ENCODE measurements at regions not wholly inside any gene's neighbourhood (a gene's known extent, or its start where the extent isn't known, plus 50 kb on each side); places are given as distances from the start of the nearest gene placed in this dataset.
A peak's percentile ranks its signal among the peaks of the same experiment; 100 is the strongest.
"Not testable (repeated sequence)": the region's sequence is repeated elsewhere in the genome, so short reads cannot be mapped to it uniquely, and the experiment has no call there.

DNA sequence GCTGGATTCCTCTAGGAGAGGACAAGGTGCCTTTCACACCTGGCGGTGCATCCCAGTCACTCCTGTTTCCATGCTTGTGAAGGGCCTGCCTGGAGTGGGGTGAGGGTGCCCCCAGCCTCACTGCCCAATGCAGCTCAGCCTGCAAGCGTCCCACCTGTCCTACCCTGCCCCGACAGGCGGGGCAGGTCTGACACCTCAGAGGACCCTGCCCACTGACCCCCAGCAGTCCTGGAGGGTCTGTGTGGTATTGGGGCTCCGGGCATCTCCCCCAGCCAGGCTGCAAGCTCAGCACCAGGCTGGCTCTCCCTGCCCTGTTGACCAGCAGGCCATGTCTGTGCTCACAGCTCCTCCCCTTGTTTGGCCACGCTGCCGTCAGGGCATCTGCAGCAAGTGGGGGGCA lies 194.9 kb downstream of the LIPI start:
- H3K9me3 ChIP-seq; intact Hi-C loops (cut with DNase I); H3K27me3 ChIP-seq: not testable (repeated sequence)

GRCh38 chr21:14013623-14014498 lies 196.9 kb downstream of the LIPI start:
- DNase-seq; H3K27ac ChIP-seq; intact Hi-C loops (cut with DNase I); H3K27me3 ChIP-seq; H3K4me3 ChIP-seq; H3K4me1 ChIP-seq; H3K9me3 ChIP-seq; H3K36me3 ChIP-seq: not testable (repeated sequence)
- 78 to 100% (median 84%) methylated on average over 5 to 18 of the region's 18 CpGs for WGBS, 4 donors
- ATAC-seq = peak in 1 of 4 donors; percentile 10

More for the DNA sequence above, 194.9 kb downstream of the LIPI start:
- not testable (repeated sequence) for H3K36me3 ChIP-seq, H3K27ac ChIP-seq, ATAC-seq, H3K4me1 ChIP-seq, DNase-seq, H3K4me3 ChIP-seq
- 80 to 93% (median 89%) methylated on average over 4 to 7 of the region's 7 CpGs for WGBS, 4 donors

- TF ChIP-seq POLR2A (IDR thresholded peaks at IDR 0.05) = no peak
- TF ChIP-seq, protein P1, sequence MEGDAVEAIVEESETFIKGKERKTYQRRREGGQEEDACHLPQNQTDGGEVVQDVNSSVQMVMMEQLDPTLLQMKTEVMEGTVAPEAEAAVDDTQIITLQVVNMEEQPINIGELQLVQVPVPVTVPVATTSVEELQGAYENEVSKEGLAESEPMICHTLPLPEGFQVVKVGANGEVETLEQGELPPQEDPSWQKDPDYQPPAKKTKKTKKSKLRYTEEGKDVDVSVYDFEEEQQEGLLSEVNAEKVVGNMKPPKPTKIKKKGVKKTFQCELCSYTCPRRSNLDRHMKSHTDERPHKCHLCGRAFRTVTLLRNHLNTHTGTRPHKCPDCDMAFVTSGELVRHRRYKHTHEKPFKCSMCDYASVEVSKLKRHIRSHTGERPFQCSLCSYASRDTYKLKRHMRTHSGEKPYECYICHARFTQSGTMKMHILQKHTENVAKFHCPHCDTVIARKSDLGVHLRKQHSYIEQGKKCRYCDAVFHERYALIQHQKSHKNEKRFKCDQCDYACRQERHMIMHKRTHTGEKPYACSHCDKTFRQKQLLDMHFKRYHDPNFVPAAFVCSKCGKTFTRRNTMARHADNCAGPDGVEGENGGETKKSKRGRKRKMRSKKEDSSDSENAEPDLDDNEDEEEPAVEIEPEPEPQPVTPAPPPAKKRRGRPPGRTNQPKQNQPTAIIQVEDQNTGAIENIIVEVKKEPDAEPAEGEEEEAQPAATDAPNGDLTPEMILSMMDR (IDR thresholded peaks at IDR 0.05) = no peak
- Histone ChIP-seq H3K4me1 (no peaks in the 10 kb centered on the region), H3K27me3 (no peaks in the 10 kb centered on the region), H3K36me3 (no peaks in the 10 kb centered on the region), H3K4me3 (no peak overlapping the region), H3K27ac (no peak overlapping the region), H3K9me3 (no peaks in the 10 kb centered on the region)
- intact Hi-C loops (cut with DNase I) = no loop called here
- ATAC-seq (no peak), DNase-seq (no peak)
- WGBS, 4 donors = 73 to 81% (median 78%) methylated on average over 3 to 10 of the region's 10 CpGs
Measured at GRCh38 chr21:14013056-14013603, 197.6 kb downstream of the LIPI start.

GRCh38 chr21:14012409-14012808 lies 198.3 kb downstream of the LIPI start:
- ATAC-seq (no peak), DNase-seq (no peak)
- WGBS, 4 donors = 88 to 93% (median 92%) methylated on average over 7 to 9 of the region's 9 CpGs
- Histone ChIP-seq H3K27me3 (no peaks in the 10 kb centered on the region), H3K9me3 (no peaks in the 10 kb centered on the region), H3K36me3 (no peaks in the 10 kb centered on the region), H3K27ac (no peak overlapping the region), H3K4me1 (no peaks in the 10 kb centered on the region), H3K4me3 (no peak overlapping the region)
- TF ChIP-seq POLR2A (IDR thresholded peaks at IDR 0.05) = no peak
- TF ChIP-seq, protein P1 (IDR thresholded peaks at IDR 0.05) = no peak
- intact Hi-C loops (cut with DNase I) = no loop called here

DNA sequence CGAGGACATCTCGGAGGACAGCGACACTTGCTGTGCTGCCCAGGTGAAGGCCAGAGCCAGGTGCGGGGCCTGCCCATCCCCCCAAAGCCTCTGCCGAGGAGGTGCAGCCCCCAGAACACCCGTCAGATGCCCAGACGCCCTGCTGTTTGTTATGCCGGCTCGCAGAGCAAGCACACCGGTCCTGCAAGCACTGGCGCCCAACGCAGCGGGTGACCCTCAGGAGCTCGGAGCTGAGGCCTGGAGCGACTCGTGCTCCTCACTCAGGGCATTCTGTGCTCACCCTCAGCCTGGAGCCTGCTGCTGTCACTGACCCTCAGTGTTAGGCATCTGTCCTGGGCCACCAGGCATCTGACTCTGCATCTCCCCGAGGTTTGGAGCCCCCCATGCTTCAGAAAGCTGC lies 199.0 kb downstream of the LIPI start:
- intact Hi-C loops (cut with DNase I); ATAC-seq; DNase-seq; H3K4me1 ChIP-seq; H3K27ac ChIP-seq; H3K4me3 ChIP-seq; H3K9me3 ChIP-seq; H3K27me3 ChIP-seq; H3K36me3 ChIP-seq: not testable (repeated sequence)
- 67 to 88% (median 83%) methylated on average over 10 to 17 of the region's 17 CpGs for WGBS, 4 donors

GRCh38 chr21:14011149-14011548 lies 199.6 kb downstream of the LIPI start:
- H3K4me3 ChIP-seq; H3K4me1 ChIP-seq; ATAC-seq; H3K9me3 ChIP-seq; H3K36me3 ChIP-seq; H3K27ac ChIP-seq; H3K27me3 ChIP-seq; intact Hi-C loops (cut with DNase I); DNase-seq: not testable (repeated sequence)
- whole genome bisulfite sequencing, 4 donors = 89 to 93% (median 91%) methylated on average over 17 to 24 of the region's 24 CpGs

Data from heart left ventricle (tissue), 16 donors.